GM20431 (cell line): ENCODE measurements at regions not wholly inside any gene's neighbourhood (a gene's known extent, or its start where the extent isn't known, plus 50 kb on each side); places are given as distances from the start of the nearest gene placed in this dataset.

Experiments
- in situ Hi-C: fragments of 300-500 bp; cut with MseI, MboI; formaldehyde crosslinking; loops from one replicate; pipeline ENCODE4 v1.15.0; 2020; ENCODE audit warnings: low sequenced_read_pairs; ENCODE audit not compliant: unreplicated experiment

DNA sequence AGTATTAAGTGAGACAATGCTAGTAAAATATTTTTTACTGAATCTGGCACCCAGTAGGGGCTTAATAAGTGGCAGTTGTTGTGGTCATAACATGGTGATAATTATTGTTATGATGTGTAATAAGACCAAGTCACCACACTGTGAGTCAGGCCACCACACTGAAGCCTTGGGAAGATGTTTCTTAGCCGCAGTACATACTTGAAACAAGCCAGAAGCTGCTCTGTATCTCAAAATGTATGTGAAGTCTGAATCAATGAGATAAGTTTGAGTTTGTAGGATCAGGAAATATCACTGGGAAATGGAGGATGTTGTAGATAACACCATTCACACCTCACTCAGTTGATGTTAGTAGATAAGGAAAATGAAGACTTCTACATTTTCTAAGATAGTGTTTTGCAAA, 51.3 kb upstream of the PTPN3 start:
- in situ Hi-C loops: no loop called here

DNA sequence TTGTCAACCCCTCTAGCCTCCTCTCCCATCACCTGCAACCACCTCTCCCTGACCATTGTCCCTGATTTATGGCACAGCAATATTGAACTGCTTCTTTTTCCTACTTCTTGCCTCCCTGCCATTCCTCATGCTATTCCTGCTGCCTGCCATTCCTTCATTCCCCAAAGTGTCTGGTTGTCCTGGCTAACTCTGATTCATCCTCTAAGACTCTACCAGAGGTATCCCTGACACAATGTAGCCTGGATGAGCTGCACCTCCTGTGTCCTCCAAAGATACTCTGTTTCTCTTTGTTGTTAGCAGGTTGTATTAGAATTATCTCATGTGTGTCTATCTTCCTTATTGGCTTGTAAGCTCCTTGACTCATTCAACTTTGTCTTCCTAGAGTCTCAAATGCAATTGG, 53.5 kb upstream of the PTPN3 start:
- in situ Hi-C loops: no loop called here

DNA sequence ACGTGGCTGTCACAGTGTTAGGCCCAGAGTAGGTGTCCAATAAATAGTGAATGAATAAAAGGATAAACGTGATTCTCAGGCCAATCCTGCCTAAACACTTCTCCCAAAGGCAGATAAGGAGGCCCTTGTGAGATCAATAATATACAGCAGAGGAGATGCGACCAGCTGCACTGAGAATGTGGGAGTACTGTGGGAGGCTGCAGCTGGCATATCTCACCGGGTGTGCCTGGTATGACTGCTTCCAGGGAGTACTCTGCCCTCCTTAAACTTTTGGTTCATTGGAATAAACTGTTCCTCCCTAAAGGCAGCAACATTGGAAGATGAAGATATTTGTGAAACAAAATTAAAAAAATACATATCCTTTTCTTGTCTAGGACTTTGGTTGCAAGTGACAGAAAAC, 57.1 kb upstream of the PTPN3 start:
- in situ Hi-C loops: no loop called here

DNA sequence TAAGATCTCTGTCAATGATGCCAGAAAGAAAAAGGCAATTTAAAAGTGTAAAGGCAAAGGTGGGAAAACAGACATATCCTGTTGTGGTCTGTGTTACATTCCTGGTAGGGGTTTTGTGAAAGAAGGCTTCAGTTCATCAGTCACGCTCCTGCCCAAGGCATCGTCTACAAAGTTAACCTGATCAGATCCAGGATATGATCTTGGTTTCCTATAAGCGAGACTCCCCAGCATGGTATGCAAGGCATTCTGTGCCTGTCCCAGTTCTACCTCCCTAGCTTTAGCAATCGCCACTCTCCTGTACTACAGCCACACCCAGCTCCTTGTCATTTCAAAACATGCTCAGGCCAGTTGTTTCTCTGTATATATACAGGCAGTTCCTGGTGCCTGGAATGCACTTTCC, 58.0 kb upstream of the PTPN3 start:
- in situ Hi-C loops: no loop called here

DNA sequence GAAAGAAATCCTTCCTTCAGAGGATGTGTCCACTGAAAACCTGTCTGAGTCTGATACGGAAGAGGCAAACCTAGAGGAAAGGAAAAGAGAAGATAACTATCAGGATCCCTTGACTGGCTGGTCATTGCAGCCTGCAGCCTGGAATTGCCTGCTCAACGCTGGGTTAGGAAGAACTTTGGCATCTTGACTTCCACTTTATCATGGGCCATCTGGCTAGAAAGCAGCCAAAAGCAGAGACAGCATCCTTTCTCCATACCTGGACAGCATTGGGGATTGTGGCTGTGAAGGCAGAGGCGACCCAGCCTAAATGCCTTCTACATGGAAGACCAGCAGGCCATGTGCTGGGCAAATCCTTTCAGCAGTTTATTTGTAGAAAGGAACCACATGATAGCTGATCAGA, 58.7 kb upstream of the PTPN3 start:
- in situ Hi-C loops: no loop called here

DNA sequence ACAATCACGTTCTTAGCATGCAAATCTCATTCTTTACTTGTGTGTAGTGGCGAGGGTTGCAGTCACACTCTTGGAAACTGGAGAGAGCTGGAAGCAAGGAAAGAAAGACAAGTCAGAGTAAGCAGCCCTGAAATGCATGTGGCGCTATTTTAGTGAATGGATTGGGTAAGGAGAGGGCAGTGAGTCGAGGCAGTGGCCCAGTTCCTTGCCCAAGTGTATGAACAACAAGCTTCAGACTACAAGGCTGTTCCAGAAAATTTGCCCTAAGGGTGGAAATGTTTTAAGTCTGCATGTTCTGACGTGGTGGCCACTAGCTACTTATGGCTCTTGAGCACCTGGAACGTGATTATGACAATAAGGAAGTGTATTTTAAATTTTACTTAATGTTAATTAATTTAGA, 59.4 kb upstream of the PTPN3 start:
- in situ Hi-C loops: no loop called here

DNA sequence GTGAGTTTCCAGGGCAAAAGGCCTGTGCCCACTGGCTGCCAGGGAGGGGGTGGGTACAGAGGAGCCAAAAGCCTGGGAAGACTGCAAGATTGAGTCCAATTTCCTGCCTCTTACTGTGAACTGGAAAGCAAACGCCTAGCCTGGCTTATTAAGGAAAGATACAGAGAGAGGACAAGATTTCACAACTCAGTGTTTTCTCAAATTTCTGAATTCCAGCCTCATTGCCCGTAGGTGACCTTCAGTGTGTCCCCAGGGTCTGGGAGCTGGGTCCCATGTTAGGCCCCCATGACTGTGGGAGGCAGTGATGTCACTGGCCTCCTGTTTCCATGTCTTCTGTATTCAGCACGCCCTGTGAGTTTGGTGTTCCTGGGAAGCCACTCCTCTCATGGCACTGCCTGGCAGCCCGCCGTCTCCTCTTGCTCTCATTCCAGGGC, 60.6 kb upstream of the PTPN3 start:
- in situ Hi-C loops: no loop called here

DNA sequence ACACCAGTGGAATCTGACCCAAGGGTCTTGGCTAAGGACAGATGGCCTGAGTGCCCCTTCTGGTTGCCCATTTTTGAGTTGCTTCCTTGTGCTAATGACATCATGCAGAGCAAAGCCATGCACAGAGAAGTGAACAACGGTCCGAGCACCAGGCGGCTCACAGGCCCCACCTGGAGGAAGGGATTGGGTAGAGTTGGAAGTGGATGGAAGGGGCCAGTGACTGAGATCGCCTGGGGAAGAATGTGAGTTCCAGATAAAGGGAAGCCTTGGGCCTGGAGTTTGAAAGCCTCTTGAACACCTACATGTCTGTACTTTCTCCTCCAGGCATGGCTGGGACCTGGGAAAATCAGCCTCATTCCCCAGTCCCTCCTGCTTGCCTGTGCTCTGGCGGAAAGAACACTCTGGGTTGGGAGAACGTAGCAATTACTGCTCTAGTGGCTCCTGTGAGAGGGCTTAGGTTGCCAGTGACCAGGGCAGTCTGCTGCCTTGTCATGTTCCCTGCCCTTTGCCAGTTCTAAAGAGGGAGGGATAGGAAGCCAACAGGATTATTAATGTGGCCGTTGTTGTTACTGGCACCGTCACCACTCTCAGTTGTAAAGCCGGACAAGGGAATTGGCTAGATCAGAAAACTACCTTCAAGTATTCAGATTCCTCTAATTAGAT, 62.5 kb upstream of the PTPN3 start:
- in situ Hi-C loops: no loop called here

DNA sequence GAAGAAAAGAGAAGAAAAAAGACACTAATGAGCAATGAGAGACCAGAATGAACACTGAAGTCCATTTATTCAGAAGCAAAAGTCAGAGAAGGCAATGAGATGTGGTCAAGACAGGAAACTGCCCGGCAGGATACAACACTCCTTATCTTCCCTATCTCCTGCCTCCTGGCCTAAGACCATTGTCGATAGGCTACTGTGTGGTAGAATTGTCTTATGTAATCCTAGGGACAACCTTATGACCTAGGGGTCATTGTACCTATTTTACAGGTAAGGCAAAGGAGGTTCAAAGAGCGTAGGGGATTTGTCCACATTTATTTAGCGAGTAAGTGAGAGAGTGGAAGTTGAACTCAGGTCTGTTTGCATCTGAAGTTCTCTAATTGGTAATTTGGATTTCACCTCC, 63.0 kb upstream of the PTPN3 start:
- in situ Hi-C loops: no loop called here

DNA sequence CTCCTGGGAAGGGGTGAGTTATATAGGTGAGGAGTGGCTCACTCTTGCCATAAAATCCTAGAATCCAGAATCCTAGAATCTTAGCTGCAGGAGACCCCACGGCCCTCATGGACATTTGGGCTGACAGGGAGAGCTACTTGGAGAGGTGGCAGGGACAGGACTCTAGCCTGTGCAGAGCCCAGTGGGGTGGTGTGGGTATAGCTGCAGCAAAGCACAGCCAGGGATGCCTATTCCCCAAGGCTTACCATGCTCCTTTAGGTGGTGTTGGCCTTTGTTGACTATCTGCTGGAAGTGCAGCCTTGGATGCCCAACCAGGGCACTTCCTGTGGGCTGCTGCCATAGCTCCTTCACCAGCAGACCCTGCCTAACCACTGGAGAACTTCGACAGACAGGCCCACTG, 70.0 kb upstream of the PTPN3 start:
- in situ Hi-C loops: no loop called here

DNA sequence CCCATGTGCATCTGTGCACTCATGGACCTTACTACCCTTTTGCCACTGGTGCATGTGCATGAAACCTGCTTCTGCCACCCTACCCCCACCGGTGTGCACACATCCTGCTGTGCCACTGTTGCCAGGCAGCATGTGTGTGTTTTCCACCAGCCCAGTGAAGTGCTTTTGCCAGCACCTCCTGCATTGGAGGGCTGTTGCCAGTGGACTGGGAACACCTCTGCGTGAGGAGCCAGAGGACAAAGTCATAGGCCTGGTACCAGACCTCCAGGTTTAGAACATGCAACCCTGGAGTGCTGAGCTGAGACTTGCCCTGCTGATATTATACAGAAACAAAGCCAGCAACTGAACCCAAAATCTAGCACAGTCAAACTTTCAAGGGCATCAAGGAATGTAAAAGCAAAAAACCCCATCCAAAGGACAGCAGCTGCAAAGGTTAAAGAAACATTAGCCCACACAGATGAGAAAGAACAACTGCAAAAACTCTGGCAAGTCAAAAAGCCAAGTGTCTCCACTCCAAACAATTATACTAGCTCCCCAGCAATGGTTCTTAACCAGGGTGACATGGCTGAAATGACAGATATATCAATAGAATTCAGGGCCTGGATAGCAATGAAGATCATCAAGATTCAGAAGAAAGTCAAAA, 70.6 kb upstream of the PTPN3 start:
- in situ Hi-C loops: no loop called here

DNA sequence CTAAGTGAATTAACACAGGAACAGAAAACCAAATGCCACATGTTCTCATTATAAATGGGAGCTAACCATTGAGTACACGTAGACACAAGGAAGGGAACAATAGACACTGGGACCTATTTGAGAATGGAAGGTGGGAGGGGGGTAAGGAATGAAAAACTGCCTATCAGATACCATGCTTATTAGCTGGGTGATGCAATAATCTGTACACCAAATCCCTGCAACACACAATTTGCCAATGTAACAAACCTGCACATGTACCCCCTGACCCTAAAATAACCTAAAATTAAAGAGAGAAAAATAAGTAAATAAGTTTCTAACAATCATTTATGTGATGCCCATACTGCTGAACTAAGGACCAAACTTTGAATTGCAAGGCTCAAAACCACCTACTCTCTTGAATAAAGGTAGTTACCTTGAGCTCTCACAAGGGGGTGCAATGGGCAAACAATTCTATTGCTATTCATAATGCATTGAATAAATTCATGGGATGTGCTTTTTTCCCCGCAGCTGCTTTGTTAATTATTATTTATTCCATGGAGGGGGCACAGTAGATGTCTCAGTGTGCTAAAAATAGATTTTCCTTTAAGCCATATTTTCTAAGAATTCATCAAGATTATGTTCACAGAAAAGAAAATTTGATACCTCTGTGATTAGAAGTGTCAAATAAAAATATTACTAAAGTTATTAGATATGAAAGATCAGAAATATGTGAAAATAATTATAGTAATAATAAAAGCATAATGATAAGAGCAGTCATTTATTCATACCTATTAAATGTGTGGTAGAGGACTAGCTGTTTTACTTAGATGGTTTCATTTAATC, 76.2 kb upstream of the PTPN3 start:
- in situ Hi-C loops: no loop called here

DNA sequence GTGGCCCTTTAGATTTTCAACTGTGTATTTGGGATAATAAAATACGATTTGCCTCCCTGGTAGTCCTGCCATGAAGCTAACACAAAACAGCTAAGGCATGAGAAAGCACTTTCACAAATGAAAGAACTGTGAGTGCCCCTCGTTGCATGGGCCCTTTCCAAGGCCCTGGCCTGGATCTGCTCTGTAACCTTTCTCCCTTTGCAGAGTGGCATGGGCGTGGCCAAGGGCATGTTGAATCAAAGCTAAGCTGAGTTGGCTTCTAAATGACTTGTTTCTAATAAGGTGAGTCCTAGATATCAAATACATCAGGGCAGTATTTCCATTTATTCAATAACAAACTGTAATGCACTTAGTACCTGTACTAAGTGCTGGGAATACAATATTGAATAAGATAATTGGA, 78.7 kb upstream of the PTPN3 start:
- in situ Hi-C loops: loop anchor here (25.0 kb wide), 1 partner anchor 636 kb away; the partner anchor contains the start of gene C9orf152

DNA sequence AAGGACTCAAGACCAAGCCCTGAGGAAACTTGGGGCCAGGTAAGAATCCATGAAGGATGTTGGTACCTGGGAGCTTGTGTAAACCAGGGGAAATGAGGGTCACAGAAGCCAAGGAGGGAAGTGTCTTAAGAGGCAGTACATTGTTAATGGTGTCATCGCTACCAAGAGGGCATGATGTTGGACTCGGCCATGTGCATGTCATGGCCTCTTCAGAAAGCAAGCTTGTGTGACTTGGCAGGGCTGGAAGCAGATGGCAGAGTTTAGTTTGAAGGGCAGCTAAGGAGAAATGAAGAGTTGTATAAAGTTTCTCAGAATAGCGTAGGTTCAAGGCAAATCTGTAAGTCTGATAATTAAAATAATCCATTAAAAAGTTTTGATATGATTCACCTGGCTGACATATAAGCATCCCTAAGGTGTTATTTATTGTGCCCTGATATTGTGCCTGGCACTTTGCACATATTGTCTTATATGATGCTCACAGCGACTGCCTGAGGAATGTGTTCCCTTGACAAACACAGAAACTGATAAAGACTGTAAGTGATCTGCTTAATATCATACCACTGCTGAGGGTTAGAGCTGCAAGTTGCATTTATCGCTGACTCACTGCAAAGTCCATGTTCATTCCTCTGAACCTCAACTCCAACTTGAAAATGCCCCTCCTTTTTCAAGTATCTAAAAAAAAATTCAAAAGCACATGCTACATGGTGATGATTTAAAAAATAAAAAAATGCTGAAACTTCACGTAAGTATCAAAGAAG, 81.3 kb upstream of the PTPN3 start:
- in situ Hi-C loops: loop anchor here (25.0 kb wide), 1 partner anchor 633 kb away; the partner anchor contains the start of gene C9orf152

DNA sequence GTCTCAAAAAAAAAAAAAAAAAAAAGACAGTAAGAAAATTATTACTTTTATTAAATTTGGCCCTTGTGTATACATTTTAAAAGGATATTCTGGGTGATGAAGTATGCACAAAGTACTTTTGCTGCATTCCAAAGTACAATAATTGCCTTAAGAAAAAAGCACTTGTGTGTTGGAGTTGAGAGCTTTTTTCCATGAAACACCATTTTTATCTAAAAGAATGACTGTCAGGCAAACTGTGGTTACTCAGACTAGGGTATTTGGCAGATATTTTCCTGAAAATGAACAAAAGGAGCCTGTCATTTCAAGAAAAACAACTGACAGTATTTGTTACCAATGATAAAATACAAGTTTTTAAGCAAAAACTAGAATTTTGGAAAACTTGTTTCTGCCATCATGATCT, 84.3 kb upstream of the PTPN3 start:
- in situ Hi-C loops: loop anchor here (25.0 kb wide), 1 partner anchor 630 kb away; the partner anchor contains the start of gene C9orf152

DNA sequence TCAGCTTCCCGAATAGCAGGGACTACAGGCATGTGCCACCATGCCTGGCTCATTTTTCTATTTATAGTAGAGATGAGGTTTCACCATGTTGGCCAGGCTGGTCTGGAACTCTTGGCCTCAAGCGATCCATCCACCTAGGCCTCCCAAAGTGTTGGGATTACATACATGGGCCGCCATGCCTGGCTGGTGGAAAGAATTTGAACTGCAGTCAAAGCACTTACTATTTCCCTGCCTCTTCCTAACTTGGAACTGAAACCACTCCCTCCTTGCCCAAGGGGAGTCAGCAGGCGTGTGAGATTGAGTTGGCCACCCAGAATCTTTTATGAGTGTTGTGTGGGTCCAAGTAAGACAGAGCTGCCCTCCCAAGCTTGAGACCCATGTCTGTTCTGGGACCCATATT, 86.1 kb upstream of the PTPN3 start:
- in situ Hi-C loops: loop anchor here (25.0 kb wide), 1 partner anchor 628 kb away; the partner anchor contains the start of gene C9orf152

DNA sequence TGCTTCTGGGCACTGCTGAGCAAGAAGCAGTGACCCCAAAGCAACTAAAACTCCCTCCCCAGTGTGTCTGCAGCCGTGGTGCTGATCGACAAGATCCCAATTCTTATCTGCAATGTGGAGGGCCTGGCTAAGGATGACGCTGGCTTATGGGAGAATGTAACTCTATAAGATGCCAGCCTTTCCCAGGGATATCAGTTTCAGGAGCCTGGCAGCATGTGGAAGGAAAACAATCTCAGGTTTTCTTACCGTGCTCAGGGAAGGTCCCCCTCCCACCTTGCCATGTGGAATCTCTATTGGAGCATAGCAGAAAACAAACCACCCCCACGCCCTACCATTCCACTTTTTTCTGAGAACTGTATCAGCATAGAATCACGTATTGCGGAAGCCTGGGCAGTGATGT, 87.7 kb upstream of the PTPN3 start:
- in situ Hi-C loops: loop anchor here (25.0 kb wide), 1 partner anchor 627 kb away; the partner anchor contains the start of gene C9orf152

DNA sequence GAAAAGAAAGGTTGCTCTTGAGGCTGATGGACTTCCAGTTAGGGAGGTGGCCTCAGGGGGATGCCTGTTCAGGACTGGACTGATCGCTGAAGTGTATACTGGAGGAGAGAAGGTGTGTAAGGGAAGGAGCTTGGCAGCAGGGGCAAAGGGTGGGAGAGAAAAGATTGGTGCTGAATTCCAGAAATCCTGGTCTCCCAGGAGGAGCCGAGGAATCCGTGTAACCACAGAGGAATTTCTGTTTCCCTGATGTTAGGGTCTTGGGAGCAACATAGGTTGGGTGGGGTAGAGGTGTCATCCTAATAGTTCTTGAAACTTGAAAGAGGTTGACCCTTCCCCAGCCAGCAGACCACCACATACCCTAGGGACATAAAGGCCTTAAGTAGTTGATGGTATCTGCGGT, 88.9 kb upstream of the PTPN3 start:
- in situ Hi-C loops: loop anchor here (25.0 kb wide), 1 partner anchor 625 kb away; the partner anchor contains the start of gene C9orf152

DNA sequence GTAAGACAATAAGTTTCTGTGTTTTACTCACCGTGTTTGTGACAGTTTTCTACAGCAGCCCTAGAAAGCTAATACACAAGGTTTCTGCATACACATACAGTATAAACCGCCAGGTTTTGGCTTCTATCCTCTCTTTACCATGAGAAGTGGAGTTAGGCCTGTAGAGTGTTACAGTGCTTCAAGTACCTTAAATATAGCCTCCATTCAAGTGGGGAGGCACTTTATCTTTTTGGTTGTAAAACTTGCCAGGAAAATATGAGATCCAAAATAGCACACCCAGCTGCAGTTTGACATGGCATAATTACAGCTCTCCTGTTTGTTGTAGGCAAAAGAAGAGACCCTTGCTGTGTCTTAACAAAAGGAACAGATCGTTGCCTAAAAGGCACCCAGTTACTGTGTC, 90.3 kb upstream of the PTPN3 start:
- in situ Hi-C loops: loop anchor here (25.0 kb wide), 1 partner anchor 624 kb away; the partner anchor contains the start of gene C9orf152

DNA sequence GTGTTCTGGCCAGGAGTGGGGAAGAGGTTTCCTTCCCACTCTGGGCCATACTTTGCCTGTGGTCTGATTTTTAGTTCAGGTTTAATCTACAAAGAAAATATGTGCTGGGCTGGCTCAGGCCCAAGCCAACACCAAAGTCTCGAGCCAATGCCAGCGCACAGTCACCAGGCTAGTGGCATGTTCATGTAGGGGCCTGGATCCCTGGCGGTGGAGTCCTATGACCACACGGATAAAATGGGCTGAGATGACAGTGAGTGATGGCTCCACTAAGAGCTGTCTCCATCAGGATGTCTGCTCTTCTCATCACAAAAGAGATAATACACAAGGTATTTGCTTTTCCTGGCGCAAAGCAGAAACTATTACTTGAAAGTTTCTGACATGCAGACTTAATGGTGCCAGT, 92.9 kb upstream of the PTPN3 start:
- in situ Hi-C loops: loop anchor here (25.0 kb wide), 1 partner anchor 621 kb away; the partner anchor contains the start of gene C9orf152
